ENCODE measurements at regions not wholly inside any gene's neighbourhood (a gene's known extent, or its start where the extent isn't known, plus 50 kb on each side); places are given as distances from the start of the nearest gene placed in this dataset.

- no peak for DNase-seq
Observed at GRCh38 chr11:59302991-59303390, 55.7 kb upstream of the OR5AN1 start.

- no peak for DNase-seq
Observed at GRCh38 chr11:59295435-59295834, 63.3 kb upstream of the OR5AN1 start.

- DNase-seq, result no peak
Observed at GRCh38 chr11:59292611-59293010, 66.1 kb upstream of the OR5AN1 start.

GRCh38 chr11:59291228-59291627 lies 67.5 kb upstream of the OR5AN1 start:
- no peak for DNase-seq

DNA sequence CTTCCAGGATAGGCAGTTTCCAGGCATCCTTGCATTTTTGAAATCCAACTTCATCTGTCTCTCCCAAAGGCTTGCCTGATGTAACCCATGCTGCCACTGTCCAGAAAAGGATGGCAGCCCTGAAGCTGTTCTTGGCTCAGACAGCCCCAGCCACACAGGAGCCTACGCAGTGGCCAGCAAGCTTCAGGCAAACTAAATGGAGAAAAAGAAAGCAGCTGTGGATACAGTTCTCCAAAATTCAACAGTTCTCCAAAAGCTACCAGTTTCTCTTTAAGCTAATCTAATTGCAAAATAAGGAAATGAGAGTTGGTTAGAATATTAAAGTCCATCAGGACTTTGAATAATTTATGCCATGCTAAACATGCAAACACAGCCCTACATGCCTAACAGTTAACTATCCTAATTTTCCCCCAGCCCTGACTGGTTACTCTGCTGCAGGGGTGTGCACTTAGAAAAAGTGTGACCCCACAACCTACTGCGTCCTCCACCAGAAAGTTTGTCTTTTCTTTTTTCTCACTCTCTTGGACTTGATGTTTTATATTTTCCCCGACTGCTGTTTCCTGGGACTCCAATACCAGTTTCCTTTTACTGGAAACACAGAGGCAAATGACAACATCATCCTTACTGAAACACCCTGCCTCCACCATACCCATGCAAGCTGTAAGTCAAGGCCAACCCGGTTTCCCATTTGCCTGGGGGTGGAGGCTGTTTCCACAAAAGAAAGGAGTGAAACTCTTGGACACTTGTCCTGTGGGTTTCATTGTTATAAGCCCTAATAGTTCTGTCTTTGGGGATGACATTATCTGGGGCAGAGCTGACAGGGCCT lies 69.1 kb upstream of the OR5AN1 start:
- no peak for DNase-seq

GRCh38 chr11:59285716-59286260 lies 72.9 kb upstream of the OR5AN1 start:
- no peak for DNase-seq

GRCh38 chr11:59284773-59285129 lies 72.0 kb upstream of the MPEG1 start:
- no peak for DNase-seq

DNA sequence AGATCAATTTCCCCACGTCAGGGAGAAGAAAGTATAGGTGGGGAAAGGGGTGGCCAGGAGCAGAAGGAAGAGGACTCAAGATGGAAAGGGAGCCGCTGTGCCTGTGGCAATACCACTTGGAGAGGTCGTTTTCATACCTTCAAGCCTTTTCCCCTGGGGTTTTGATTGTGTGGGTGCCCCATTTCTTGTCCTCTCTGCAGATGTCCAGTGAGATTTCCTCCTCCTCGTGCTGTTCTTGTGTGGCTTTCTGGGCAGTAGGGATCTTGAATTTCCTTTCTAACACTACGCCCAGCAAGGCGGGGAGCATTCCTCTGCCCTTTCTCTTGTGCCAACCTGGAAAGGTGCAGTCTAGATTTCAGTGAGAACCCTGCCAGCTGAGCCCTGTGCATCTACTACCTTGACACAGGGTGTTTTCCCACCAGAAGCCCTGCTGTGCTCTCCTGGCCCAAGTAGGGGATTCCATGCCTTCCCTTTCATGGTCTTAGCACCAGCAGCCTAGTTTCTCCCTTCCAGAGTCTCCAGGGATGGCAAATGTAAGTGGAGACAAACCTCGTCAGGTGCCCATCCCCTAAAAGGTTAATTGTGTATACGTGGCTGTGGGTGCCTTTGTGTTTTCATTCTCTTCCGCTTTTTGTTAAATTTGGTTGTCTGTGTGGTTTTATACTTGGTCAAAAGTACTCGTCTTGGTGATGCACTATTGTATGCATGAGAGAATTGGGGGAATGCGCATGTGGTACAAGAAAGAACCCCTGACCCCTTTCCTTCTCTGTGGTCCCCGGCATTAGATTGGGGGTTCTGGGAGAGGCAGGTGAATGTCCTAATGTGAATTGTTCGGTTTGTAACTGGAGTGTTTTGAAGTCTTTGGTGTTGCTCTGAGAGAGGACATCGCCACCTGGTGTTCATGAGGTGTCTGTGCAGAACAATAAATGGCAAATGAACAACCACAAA lies 71.4 kb upstream of the MPEG1 start:
- DNase-seq, result peak; percentile 48

DNA sequence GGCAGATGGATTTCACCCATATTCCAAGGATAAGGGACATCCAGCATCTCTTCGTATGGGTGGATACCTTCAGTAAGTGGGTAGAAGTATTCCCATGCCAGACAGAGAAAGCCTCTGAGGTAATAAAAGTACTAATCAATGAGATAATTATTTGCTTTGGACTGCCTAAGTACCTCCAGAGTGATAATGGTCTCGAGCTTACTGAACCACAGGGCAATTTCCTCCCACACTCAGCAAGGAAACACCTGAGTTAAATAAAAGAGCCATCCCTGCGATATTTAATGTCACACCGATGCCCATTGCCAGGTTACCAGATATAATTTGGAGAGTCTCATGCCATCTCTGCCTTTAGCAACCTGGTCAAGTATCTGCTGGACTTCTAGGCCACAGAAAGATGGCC lies 70.6 kb upstream of the MPEG1 start:
- no peak for DNase-seq

DNA sequence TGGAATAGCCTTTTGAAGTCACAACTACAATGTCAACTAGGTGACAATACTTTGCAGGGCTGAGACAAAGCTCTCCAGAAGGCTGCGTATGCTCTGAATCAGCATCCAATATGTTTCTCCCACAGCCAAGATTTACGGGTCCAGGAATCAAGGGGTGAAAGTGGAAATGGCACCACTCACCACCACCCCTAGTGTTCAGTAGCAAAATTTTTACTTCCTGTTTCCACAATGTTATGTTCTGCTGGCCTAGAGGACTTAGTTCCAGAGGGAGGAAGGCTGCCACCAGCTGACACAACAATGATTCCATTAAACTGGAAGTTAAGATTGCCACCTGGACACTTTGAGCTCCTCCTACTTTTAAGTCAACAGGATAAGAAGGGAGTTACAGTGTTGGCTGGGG lies 68.5 kb upstream of the MPEG1 start:
- no peak for DNase-seq

- DNase-seq, result no peak
Observed at GRCh38 chr11:59273373-59273841, 60.7 kb upstream of the MPEG1 start.

GRCh38 chr11:59272771-59273372 lies 60.1 kb upstream of the MPEG1 start:
- no peak for DNase-seq

GRCh38 chr11:59271811-59272327 lies 59.1 kb upstream of the MPEG1 start:
- no peak for DNase-seq

DNA sequence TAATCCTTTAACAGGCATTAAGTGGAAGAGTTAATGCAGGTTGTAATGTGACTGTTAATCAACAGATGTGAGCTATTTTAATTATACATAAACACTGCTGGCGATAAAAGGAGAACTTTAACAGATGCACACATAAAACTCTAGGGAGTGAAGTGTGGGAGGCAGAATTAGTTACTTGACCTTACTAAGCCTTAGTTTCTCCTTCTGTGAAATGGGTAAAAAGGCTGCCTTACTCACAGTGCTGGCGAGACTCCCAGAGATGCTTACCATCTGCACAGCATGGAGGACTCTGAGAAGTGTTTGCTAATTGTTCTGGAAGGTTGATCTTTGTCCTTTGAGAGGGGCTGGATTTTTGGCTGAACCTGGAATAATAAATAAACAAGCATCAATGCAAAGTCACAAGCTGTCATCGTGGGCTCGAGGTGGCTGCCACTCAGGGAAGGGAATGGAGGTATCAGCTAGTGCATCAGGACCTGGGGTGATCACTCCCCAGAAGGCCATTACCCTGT lies 58.6 kb upstream of the MPEG1 start:
- no peak for DNase-seq

- no peak for DNase-seq
Observed at GRCh38 chr11:59267736-59268475, 55.2 kb upstream of the MPEG1 start.

GRCh38 chr11:59267196-59267595 lies 54.5 kb upstream of the MPEG1 start:
- no peak for DNase-seq

- no peak for DNase-seq
Observed at GRCh38 chr11:59266491-59266890, 53.8 kb upstream of the MPEG1 start.

DNA sequence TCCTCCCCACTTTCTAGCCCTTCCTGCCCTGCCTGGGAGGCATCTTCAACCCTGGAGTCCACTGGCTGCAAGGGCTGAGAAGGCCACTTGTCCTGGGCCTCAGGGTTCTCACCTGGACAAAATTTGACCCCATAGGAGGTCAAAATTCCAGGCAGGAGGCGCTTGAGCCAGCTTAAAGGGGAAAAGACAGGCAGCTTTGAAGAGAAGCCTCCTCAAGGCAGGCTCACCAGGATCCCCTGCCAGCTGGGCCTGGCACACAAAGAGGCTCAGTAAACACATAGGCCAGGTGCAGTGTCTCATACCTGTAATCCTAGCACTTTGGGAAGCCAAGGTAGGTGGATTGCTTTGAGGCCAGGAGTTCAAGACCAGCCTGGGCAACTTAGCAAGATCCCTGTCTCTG lies 53.0 kb upstream of the MPEG1 start:
- DNase-seq, result no peak

- DNase-seq, result no peak
Observed at GRCh38 chr11:59264736-59265135, 52.0 kb upstream of the MPEG1 start.

DNA sequence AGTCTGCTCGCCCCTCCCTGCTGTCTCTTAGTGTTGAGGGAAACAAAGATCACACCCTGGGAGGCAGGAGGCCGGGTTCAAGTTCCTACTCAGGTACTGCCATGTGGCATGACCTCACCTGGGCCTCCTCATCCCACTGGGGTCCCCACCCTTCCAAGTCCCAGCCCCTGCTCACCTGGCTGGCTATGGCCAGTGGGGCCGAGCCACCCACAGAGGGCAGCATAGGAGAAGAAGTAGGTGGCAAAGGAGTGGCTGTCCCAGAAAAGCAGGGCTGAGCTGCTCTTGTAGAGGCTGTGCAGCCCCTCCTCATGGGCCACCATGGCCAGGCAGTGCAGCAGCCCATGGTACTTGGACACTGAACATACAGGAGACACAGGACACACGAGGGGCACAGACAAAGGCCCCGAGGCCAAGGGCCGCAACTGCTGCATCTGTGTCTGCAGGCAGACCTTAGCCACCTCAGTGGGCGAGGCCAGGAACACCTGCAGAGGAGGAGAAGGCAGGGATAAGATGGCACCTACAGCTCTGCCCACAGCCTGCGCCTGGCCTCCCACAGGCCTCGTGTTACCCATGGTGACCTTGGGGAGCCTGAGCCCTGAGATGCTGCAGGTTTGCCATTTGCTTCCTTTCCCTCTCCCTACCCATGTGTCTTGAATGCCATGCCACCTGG lies 50.6 kb upstream of the MPEG1 start:
- peak; percentile 35 for DNase-seq

Measured in retina (tissue), 1 donor.